Ascending aorta (tissue), 2 donors: ENCODE measurements at regions not wholly inside any gene's neighbourhood (a gene's known extent, or its start where the extent isn't known, plus 50 kb on each side); places are given as distances from the start of the nearest gene placed in this dataset.

Experiments
- DNase-seq, 2 donors: peaks; one replicate each; pipeline ENCODE4 v3.0.0-alpha.2; 2019; ENCODE audit warnings: low spot score in 2 of 2
- H3K27ac ChIP-seq, 2 donors: fragments of 200-600 bp; sonication (generic); one replicate each; pipeline ENCODE4 v1.5.1; 2016 to 2017; ENCODE audit warnings: mild to moderate bottlenecking in 1 of 2
- H3K27me3 ChIP-seq: fragments of 200-600 bp; sonication (generic); one replicate; pipeline ENCODE4 v1.5.1; 2017
- H3K36me3 ChIP-seq, 2 donors: fragments of 200-600 bp; sonication (generic); one replicate each; pipeline ENCODE4 v1.5.1; 2016
- H3K4me1 ChIP-seq, 2 donors: fragments of 200-600 bp; sonication (generic); one replicate each; pipeline ENCODE4 v1.5.1; 2016 to 2017; ENCODE audit warnings: mild to moderate bottlenecking in 1 of 2
- H3K4me3 ChIP-seq, 2 donors: fragments of 200-600 bp; sonication (generic); one replicate each; pipeline ENCODE4 v1.5.1; 2016 to 2017; ENCODE audit warnings: mild to moderate bottlenecking in 1 of 2
- H3K9me3 ChIP-seq, 2 donors: fragments of 200-600 bp; sonication (generic); one replicate each; pipeline ENCODE4 v1.5.1; 2016
- CTCF ChIP-seq, 3 experiments: fragments of 200-600 bp in 2 of 3; fragments of 450-650 bp in 1 of 3; sonication (generic) in 2 of 3; IDR thresholded peaks; one replicate each; pipeline ENCODE4 v1.5.1; 2016 to 2019; ENCODE audit warnings: antibody characterized with exemption in 3 of 3, mild to moderate bottlenecking in 1 of 3, moderate library complexity in 1 of 3
- intact Hi-C: fragments of 100-400 bp; cut with DNase I; formaldehyde crosslinking; loops from one replicate; pipeline ENCODE4 v1.15.1; 2023

- Histone ChIP-seq H3K27me3 (no peaks in the 10 kb centered on the region), H3K4me3 (peak overlapping the region; percentile 86 to 91), H3K36me3 (no peaks in the 10 kb centered on the region), H3K4me1 (peaks cover 0 to 14% of the 10 kb centered on the region in 2 donors), H3K27ac (peak overlapping the region; percentile 98 to 99), H3K9me3 (no peaks in the 10 kb centered on the region)
- TF ChIP-seq CTCF (IDR thresholded peaks at IDR 0.05): no peak
- peak in 1 of 2 donors; percentile 51 for DNase-seq
- intact Hi-C loops: loop anchor here (1.0 to 5.0 kb wide), 6 partner anchors 15 to 975 kb away; a partner anchor contains a TSS
These were observed 70.2 kb downstream of the HFE start for GRCh38 chr6:26157251-26158075.

DNA sequence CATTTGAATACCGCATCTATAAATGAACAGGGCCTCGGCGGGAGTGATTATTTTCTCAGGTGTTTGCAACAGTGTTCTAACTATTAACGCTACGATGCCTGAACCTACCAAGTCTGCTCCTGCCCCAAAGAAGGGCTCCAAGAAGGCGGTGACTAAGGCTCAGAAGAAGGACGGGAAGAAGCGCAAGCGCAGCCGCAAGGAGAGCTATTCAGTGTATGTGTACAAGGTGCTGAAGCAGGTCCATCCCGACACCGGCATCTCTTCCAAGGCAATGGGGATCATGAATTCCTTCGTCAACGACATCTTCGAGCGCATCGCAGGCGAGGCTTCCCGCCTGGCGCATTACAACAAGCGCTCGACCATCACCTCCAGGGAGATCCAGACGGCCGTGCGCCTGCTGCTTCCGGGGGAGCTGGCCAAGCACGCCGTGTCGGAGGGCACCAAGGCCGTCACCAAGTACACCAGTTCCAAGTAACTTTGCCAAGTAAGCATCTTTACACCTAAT, 70.9 kb downstream of the HFE start:
- peak overlapping the region; percentile 61 to 64 for H3K4me3 ChIP-seq
- peak overlapping the region; percentile 98 to 99 for H3K27ac ChIP-seq
- peak; percentile 67 to 92 for DNase-seq
- no peaks in the 10 kb centered on the region for H3K36me3 ChIP-seq
- intact Hi-C loops: loop anchor here (1.0 to 5.0 kb wide), 4 partner anchors 14 to 974 kb away; a partner anchor contains a TSS
- TF ChIP-seq CTCF (IDR thresholded peaks at IDR 0.05): no peak
- H3K4me1 ChIP-seq: peaks cover 0 to 14% of the 10 kb centered on the region in 2 donors
- no peaks in the 10 kb centered on the region for H3K27me3 ChIP-seq
- H3K9me3 ChIP-seq: no peaks in the 10 kb centered on the region

- Histone ChIP-seq H3K9me3 (no peaks in the 10 kb centered on the region), H3K27me3 (no peaks in the 10 kb centered on the region), H3K4me1 (peaks cover 0 to 14% of the 10 kb centered on the region in 2 donors), H3K27ac (peak overlapping the region; percentile 98 to 99), H3K36me3 (no peaks in the 10 kb centered on the region), H3K4me3 (peak overlapping the region; percentile 61 to 64)
- TF ChIP-seq CTCF (IDR thresholded peaks at IDR 0.05): no peak
- intact Hi-C loops: loop anchor here (1.0 to 5.0 kb wide), 4 partner anchors 14 to 974 kb away; a partner anchor contains a TSS
- peak; percentile 30 to 83 for DNase-seq
These were observed 71.5 kb downstream of the HFE start for GRCh38 chr6:26158581-26159356.

GRCh38 chr6:26159357-26160273, 72.4 kb downstream of the HFE start:
- H3K9me3 ChIP-seq: no peaks in the 10 kb centered on the region
- TF ChIP-seq CTCF (IDR thresholded peaks at IDR 0.05): no peak
- H3K27ac ChIP-seq: peak overlapping the region; percentile 98 to 99
- DNase-seq: no peak
- H3K36me3 ChIP-seq: no peaks in the 10 kb centered on the region
- peaks cover 0 to 14% of the 10 kb centered on the region in 2 donors for H3K4me1 ChIP-seq
- peak overlapping the region; percentile 61 to 64 for H3K4me3 ChIP-seq
- intact Hi-C loops: loop anchor here (2.0 to 5.0 kb wide), 3 partner anchors 29 to 973 kb away; a partner anchor contains a TSS
- H3K27me3 ChIP-seq: no peaks in the 10 kb centered on the region

GRCh38 chr6:26161322-26161721, 74.1 kb downstream of the HFE start:
- no peak for DNase-seq
- H3K27me3 ChIP-seq: no peaks in the 10 kb centered on the region
- intact Hi-C loops: no loop called here
- H3K9me3 ChIP-seq: no peaks in the 10 kb centered on the region
- H3K36me3 ChIP-seq: no peaks in the 10 kb centered on the region
- H3K4me1 ChIP-seq: peaks cover 0 to 12% of the 10 kb centered on the region in 2 donors
- no peak overlapping the region for H3K4me3 ChIP-seq
- no peak overlapping the region for H3K27ac ChIP-seq
- TF ChIP-seq CTCF (IDR thresholded peaks at IDR 0.05): no peak
